OCI-LY1 (cell line): ENCODE measurements at regions not wholly inside any gene's neighbourhood (a gene's known extent, or its start where the extent isn't known, plus 50 kb on each side); places are given as distances from the start of the nearest gene placed in this dataset.
"Not testable (repeated sequence)": the region's sequence is repeated elsewhere in the genome, so short reads cannot be mapped to it uniquely, and the experiment has no call there.

ENCODE experiments used
- H2AFZ ChIP-seq: fragments of 200-600 bp; sonication (generic), shearing (Covaris generic); 2 replicates; pipeline ENCODE4 v1.6.0; 2014; ENCODE audit warnings: antibody characterized with exemption, mild to moderate bottlenecking, low read length
- H3F3A ChIP-seq: fragments of 200-600 bp; sonication (generic), shearing (Covaris generic); 2 replicates; pipeline ENCODE4 v1.6.0; 2014; ENCODE audit warnings: mild to moderate bottlenecking, antibody characterized with exemption, low read length, moderate library complexity; ENCODE audit not compliant: insufficient read depth
- H3K27ac ChIP-seq: fragments of 200-600 bp; sonication (generic); 2 replicates; pipeline ENCODE4 v1.5.1; 2014; ENCODE audit warnings: low read length, mixed run types, mild to moderate bottlenecking, low read depth; ENCODE audit not compliant: poor library complexity, severe bottlenecking
- H3K27me3 ChIP-seq: fragments of 200-600 bp; sonication (generic); 2 replicates; pipeline ENCODE4 v1.6.0; 2014; ENCODE audit warnings: antibody characterized with exemption, mild to moderate bottlenecking, low read length, moderate library complexity; ENCODE audit not compliant: insufficient read depth
- H3K36me3 ChIP-seq: fragments of 200-600 bp; sonication (generic); 2 replicates; pipeline ENCODE4 v1.6.1; 2014; ENCODE audit warnings: mild to moderate bottlenecking, antibody characterized with exemption, low read length, moderate library complexity, mixed read lengths; ENCODE audit not compliant: insufficient read depth
- H3K4me1 ChIP-seq: fragments of 200-600 bp; sonication (generic); 2 replicates; pipeline ENCODE4 v1.5.1; 2014; ENCODE audit warnings: mild to moderate bottlenecking, low read length, moderate library complexity; ENCODE audit not compliant: insufficient read depth, severe bottlenecking
- H3K4me2 ChIP-seq: fragments of 200-600 bp; sonication (generic), shearing (Covaris generic); 2 replicates; pipeline ENCODE4 v1.6.1; 2014; ENCODE audit warnings: low read length
- H3K4me3 ChIP-seq: fragments of 200-600 bp; sonication (generic); 2 replicates; pipeline ENCODE4 v1.5.1; 2014; ENCODE audit warnings: low read length, low read depth, mild to moderate bottlenecking, mixed read lengths; ENCODE audit not compliant: poor library complexity, severe bottlenecking
- H3K79me2 ChIP-seq: fragments of 200-600 bp; shearing (Covaris generic); 2 replicates; pipeline ENCODE4 v1.6.1; 2016; ENCODE audit warnings: mixed run types, low read length, mixed read lengths; ENCODE audit not compliant: insufficient read depth
- H3K9ac ChIP-seq: fragments of 200-600 bp; sonication (generic), shearing (Covaris generic); 2 replicates; pipeline ENCODE4 v1.6.1; 2014; ENCODE audit warnings: mild to moderate bottlenecking, low read length, mixed read lengths
- H3K9me2 ChIP-seq: fragments of 200-600 bp; sonication (generic), shearing (Covaris generic); 2 replicates; pipeline ENCODE4 v1.6.1; 2014; ENCODE audit warnings: low read depth, mild to moderate bottlenecking, low read length, mixed read lengths
- H3K9me3 ChIP-seq: fragments of 200-600 bp; shearing (Covaris generic); 2 replicates; pipeline ENCODE4 v1.6.1; 2014; ENCODE audit warnings: low read length, mixed read lengths
- H4K20me1 ChIP-seq: fragments of 200-600 bp; sonication (generic), shearing (Covaris generic); 2 replicates; pipeline ENCODE4 v1.6.0; 2016; ENCODE audit warnings: mild to moderate bottlenecking, low read length; ENCODE audit not compliant: insufficient read depth
- CTCF ChIP-seq: fragments of 200-600 bp; sonication (generic), shearing (Covaris generic); IDR thresholded peaks from 2 replicates; pipeline ENCODE4 v1.5.1; 2017; ENCODE audit warnings: mild to moderate bottlenecking, antibody characterized with exemption, low read length, moderate library complexity, mixed read lengths
- EZH2 ChIP-seq: fragments of 200-600 bp; sonication (generic), shearing (Covaris generic); IDR thresholded peaks from 2 replicates; pipeline ENCODE4 v1.8.0; 2017; ENCODE audit warnings: borderline replicate concordance, mixed run types, mild to moderate bottlenecking, antibody characterized with exemption, low read length, moderate library complexity, mixed read lengths

GRCh38 chr9:22173908-22174307, 164.8 kb upstream of the CDKN2B start:
- Histone ChIP-seq H3K9me3 (no peaks in the 10 kb centered on the region), H4K20me1 (no peaks in the 10 kb centered on the region), H3K36me3 (no peaks in the 10 kb centered on the region), H3K79me2 (no peaks in the 10 kb centered on the region), H3K4me2 (no peak overlapping the region), H3K9me2 (no peaks in the 10 kb centered on the region), H3K4me1 (peaks cover 17% of the 10 kb centered on the region), H3K9ac (no peak overlapping the region), H3F3A (no peaks in the 10 kb centered on the region), H3K27ac (no peak overlapping the region), H2AFZ (no peak overlapping the region), H3K4me3 (no peak overlapping the region), H3K27me3 (no peaks in the 10 kb centered on the region)
- TF ChIP-seq CTCF (no peak), EZH2 (no peak)

- no peak overlapping the region for H3K27ac ChIP-seq
- peaks cover 6% of the 10 kb centered on the region for H3K4me1 ChIP-seq
- H3K4me2 ChIP-seq, result no peak overlapping the region
- H2AFZ ChIP-seq, result no peak overlapping the region
- no peak overlapping the region for H3K4me3 ChIP-seq
- H4K20me1 ChIP-seq, result no peaks in the 10 kb centered on the region
- no peaks in the 10 kb centered on the region for H3K27me3 ChIP-seq
- no peaks in the 10 kb centered on the region for H3K79me2 ChIP-seq
- H3K36me3 ChIP-seq, result no peaks in the 10 kb centered on the region
- H3K9me2 ChIP-seq, result no peaks in the 10 kb centered on the region
- no peak overlapping the region for H3K9ac ChIP-seq
- H3K9me3 ChIP-seq, result no peaks in the 10 kb centered on the region
- TF ChIP-seq EZH2, result no peak
- no peak for TF ChIP-seq CTCF
- no peaks in the 10 kb centered on the region for H3F3A ChIP-seq
Measured at GRCh38 chr9:22175972-22176545, 167.0 kb upstream of the CDKN2B start.

GRCh38 chr9:22181021-22181420, 171.9 kb upstream of the CDKN2B start:
- not testable (repeated sequence) for H3K79me2 ChIP-seq, H3K27ac ChIP-seq, H3K4me3 ChIP-seq, H3K4me1 ChIP-seq, H4K20me1 ChIP-seq, H3K9me2 ChIP-seq, H3K9me3 ChIP-seq, H2AFZ ChIP-seq, H3F3A ChIP-seq, H3K4me2 ChIP-seq, H3K36me3 ChIP-seq, H3K9ac ChIP-seq, H3K27me3 ChIP-seq

- Histone ChIP-seq H4K20me1 (no peaks in the 10 kb centered on the region), H3K27me3 (no peaks in the 10 kb centered on the region), H3K9ac (no peak overlapping the region), H3K9me3 (no peaks in the 10 kb centered on the region), H3K36me3 (no peaks in the 10 kb centered on the region), H3F3A (no peaks in the 10 kb centered on the region), H3K4me1 (no peaks in the 10 kb centered on the region), H2AFZ (no peak overlapping the region), H3K9me2 (no peaks in the 10 kb centered on the region), H3K4me2 (no peak overlapping the region), H3K27ac (no peak overlapping the region), H3K4me3 (no peak overlapping the region), H3K79me2 (no peaks in the 10 kb centered on the region)
- TF ChIP-seq CTCF, result no peak
Measured at GRCh38 chr9:22189471-22189870, 180.4 kb upstream of the CDKN2B start.

- H2AFZ ChIP-seq, H3K4me3 ChIP-seq, H3K36me3 ChIP-seq, H3K9ac ChIP-seq, H3K9me2 ChIP-seq, H3K9me3 ChIP-seq, H3K27me3 ChIP-seq, H3K79me2 ChIP-seq, H4K20me1 ChIP-seq, H3K4me2 ChIP-seq, H3K27ac ChIP-seq, H3K4me1 ChIP-seq, H3F3A ChIP-seq: not testable (repeated sequence)
Measured at GRCh38 chr9:22197000-22197399, 187.9 kb upstream of the CDKN2B start.
